Choroid plexus epithelial cell (primary cell): ENCODE measurements at regions not wholly inside any gene's neighbourhood (a gene's known extent, or its start where the extent isn't known, plus 50 kb on each side); places are given as distances from the start of the nearest gene placed in this dataset.
"Not testable (repeated sequence)": the region's sequence is repeated elsewhere in the genome, so short reads cannot be mapped to it uniquely, and the experiment has no call there.

ENCODE experiments used
- DNase-seq: peaks from one replicate; pipeline ENCODE4 v3.0.0-alpha.2; 2010; ENCODE audit warnings: low read depth
- H3K4me3 ChIP-seq: 2 replicates; pipeline ENCODE4 v1.5.1; 2011; ENCODE audit warnings: low read depth, mild to moderate bottlenecking, control low read depth, low read length, moderate library complexity
- CTCF ChIP-seq: conservative IDR thresholded peaks from 2 replicates; pipeline ENCODE4 v1.5.1; 2011; ENCODE audit warnings: low read depth, mild to moderate bottlenecking, control low read depth, inconsistent platforms, low read length, moderate library complexity

GRCh38 chr2:236782938-236783337, 213.3 kb downstream of the ACKR3 start:
- no peak for DNase-seq
- TF ChIP-seq CTCF = no peak
- H3K4me3 ChIP-seq = no peak overlapping the region

GRCh38 chr2:236783417-236784020, 213.9 kb downstream of the ACKR3 start:
- no peak overlapping the region for H3K4me3 ChIP-seq
- TF ChIP-seq CTCF = no peak
- DNase-seq = no peak

- no peak for TF ChIP-seq CTCF
- peak; percentile 33 for DNase-seq
- no peak overlapping the region for H3K4me3 ChIP-seq
Observed at GRCh38 chr2:236785611-236786057, 216.0 kb downstream of the ACKR3 start.

GRCh38 chr2:236786751-236787150, 217.1 kb downstream of the ACKR3 start:
- TF ChIP-seq CTCF = no peak

GRCh38 chr2:236787376-236787775, 217.8 kb downstream of the ACKR3 start:
- DNase-seq = not testable (repeated sequence)

More at GRCh38 chr2:236786751-236787150, 217.1 kb downstream of the ACKR3 start:
- no peak for DNase-seq
- no peak overlapping the region for H3K4me3 ChIP-seq

GRCh38 chr2:236787885-236788284, 218.3 kb downstream of the ACKR3 start:
- TF ChIP-seq CTCF = no peak
- no peak overlapping the region for H3K4me3 ChIP-seq
- DNase-seq = no peak

More at GRCh38 chr2:236787376-236787775, 217.8 kb downstream of the ACKR3 start:
- not testable (repeated sequence) for H3K4me3 ChIP-seq

GRCh38 chr2:236790963-236791362, 221.3 kb downstream of the ACKR3 start:
- H3K4me3 ChIP-seq = no peak overlapping the region
- TF ChIP-seq CTCF = no peak
- no peak for DNase-seq
